ENCODE measurements at regions not wholly inside any gene's neighbourhood (a gene's known extent, or its start where the extent isn't known, plus 50 kb on each side); places are given as distances from the start of the nearest gene placed in this dataset.
"Not testable (repeated sequence)": the region's sequence is repeated elsewhere in the genome, so short reads cannot be mapped to it uniquely, and the experiment has no call there.

- TF ChIP-seq CTCF (IDR thresholded peaks at IDR 0.05) = no peak
- no peak for DNase-seq
- no peak overlapping the region for H3K27ac Mint-ChIP-seq
- H3K27me3 Mint-ChIP-seq (ENCODE audit: low read depth, poor library complexity) = peaks cover 9% of the 10 kb centered on the region
- no peaks in the 10 kb centered on the region for H3K36me3 Mint-ChIP-seq (ENCODE audit: low read depth)
- no peak overlapping the region for H3K4me3 Mint-ChIP-seq
- H3K9me3 Mint-ChIP-seq = no peaks in the 10 kb centered on the region
- H3K4me1 Mint-ChIP-seq = no peaks in the 10 kb centered on the region
Observed at GRCh38 chr20:55142932-55143331, 667.5 kb downstream of the DOK5 start.

GRCh38 chr20:55140631-55141030 is 665.2 kb downstream of the DOK5 start:
- Mint-ChIP-seq H3K27me3 (ENCODE audit: low read depth, poor library complexity) (peaks cover 9% of the 10 kb centered on the region), H3K4me3 (no peak overlapping the region), H3K27ac (no peak overlapping the region), H3K36me3 (ENCODE audit: low read depth) (no peaks in the 10 kb centered on the region), H3K4me1 (no peaks in the 10 kb centered on the region), H3K9me3 (no peaks in the 10 kb centered on the region)
- no peak for TF ChIP-seq CTCF (IDR thresholded peaks at IDR 0.05)
- DNase-seq = no peak

GRCh38 chr20:55139173-55139765 is 663.9 kb downstream of the DOK5 start:
- Mint-ChIP-seq H3K4me3 (no peak overlapping the region), H3K27me3 (ENCODE audit: low read depth, poor library complexity) (peaks cover 12% of the 10 kb centered on the region), H3K27ac (no peak overlapping the region), H3K4me1 (no peaks in the 10 kb centered on the region), H3K36me3 (ENCODE audit: low read depth) (no peaks in the 10 kb centered on the region), H3K9me3 (no peaks in the 10 kb centered on the region)
- TF ChIP-seq CTCF (IDR thresholded peaks at IDR 0.05) = no peak
- no peak for DNase-seq

- Mint-ChIP-seq H3K4me1 (no peaks in the 10 kb centered on the region), H3K9me3 (no peaks in the 10 kb centered on the region), H3K27ac (no peak overlapping the region), H3K27me3 (ENCODE audit: low read depth, poor library complexity) (peaks cover 8% of the 10 kb centered on the region), H3K36me3 (ENCODE audit: low read depth) (no peaks in the 10 kb centered on the region), H3K4me3 (no peak overlapping the region)
- DNase-seq = no peak
- no peak for TF ChIP-seq CTCF (IDR thresholded peaks at IDR 0.05)
Observed at GRCh38 chr20:55135923-55136322, 660.5 kb downstream of the DOK5 start.

GRCh38 chr20:55132523-55132922 is 657.1 kb downstream of the DOK5 start:
- Mint-ChIP-seq H3K9me3 (no peaks in the 10 kb centered on the region), H3K27me3 (ENCODE audit: low read depth, poor library complexity) (peaks cover 3% of the 10 kb centered on the region), H3K36me3 (ENCODE audit: low read depth) (no peaks in the 10 kb centered on the region), H3K4me3 (no peak overlapping the region), H3K4me1 (no peaks in the 10 kb centered on the region), H3K27ac (no peak overlapping the region)
- DNase-seq = no peak
- TF ChIP-seq CTCF (IDR thresholded peaks at IDR 0.05) = no peak

GRCh38 chr20:55117577-55117976 is 642.2 kb downstream of the DOK5 start:
- not testable (repeated sequence) for H3K36me3 Mint-ChIP-seq (ENCODE audit: low read depth); H3K27me3 Mint-ChIP-seq (ENCODE audit: low read depth, poor library complexity); H3K4me3 Mint-ChIP-seq; H3K4me1 Mint-ChIP-seq; H3K9me3 Mint-ChIP-seq; DNase-seq; H3K27ac Mint-ChIP-seq
